ENCODE measurements at regions not wholly inside any gene's neighbourhood (a gene's known extent, or its start where the extent isn't known, plus 50 kb on each side); places are given as distances from the start of the nearest gene placed in this dataset.
A peak's percentile ranks its signal among the peaks of the same experiment; 100 is the strongest.

DNA sequence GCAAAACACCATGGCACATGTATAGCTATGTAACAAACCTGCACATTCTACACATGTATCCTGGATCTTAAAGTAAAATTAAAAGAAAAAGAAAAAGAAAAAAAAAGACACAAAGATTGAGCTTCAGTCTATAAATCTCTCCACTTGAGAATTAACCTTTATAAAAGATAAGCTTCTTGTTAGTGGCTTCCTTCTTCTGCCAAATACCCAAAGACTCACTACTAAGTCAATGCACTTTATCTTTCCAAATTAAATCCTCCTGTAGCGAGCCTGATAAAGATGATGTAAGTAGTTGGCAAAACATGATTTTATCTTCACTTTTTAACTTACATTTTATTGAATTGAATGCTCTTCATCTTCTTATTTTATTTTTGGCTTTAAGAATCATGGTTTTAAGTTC lies 349.9 kb downstream of the TRIB2 start:
- DNase-seq (ENCODE audit: insufficient read length, low spot score) (no peak), FAIRE-seq (no peak)
- TF ChIP-seq, protein P1, sequence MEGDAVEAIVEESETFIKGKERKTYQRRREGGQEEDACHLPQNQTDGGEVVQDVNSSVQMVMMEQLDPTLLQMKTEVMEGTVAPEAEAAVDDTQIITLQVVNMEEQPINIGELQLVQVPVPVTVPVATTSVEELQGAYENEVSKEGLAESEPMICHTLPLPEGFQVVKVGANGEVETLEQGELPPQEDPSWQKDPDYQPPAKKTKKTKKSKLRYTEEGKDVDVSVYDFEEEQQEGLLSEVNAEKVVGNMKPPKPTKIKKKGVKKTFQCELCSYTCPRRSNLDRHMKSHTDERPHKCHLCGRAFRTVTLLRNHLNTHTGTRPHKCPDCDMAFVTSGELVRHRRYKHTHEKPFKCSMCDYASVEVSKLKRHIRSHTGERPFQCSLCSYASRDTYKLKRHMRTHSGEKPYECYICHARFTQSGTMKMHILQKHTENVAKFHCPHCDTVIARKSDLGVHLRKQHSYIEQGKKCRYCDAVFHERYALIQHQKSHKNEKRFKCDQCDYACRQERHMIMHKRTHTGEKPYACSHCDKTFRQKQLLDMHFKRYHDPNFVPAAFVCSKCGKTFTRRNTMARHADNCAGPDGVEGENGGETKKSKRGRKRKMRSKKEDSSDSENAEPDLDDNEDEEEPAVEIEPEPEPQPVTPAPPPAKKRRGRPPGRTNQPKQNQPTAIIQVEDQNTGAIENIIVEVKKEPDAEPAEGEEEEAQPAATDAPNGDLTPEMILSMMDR (IDR thresholded peaks at IDR 0.05; ENCODE audit: insufficient read depth, missing control alignments), result no peak

DNA sequence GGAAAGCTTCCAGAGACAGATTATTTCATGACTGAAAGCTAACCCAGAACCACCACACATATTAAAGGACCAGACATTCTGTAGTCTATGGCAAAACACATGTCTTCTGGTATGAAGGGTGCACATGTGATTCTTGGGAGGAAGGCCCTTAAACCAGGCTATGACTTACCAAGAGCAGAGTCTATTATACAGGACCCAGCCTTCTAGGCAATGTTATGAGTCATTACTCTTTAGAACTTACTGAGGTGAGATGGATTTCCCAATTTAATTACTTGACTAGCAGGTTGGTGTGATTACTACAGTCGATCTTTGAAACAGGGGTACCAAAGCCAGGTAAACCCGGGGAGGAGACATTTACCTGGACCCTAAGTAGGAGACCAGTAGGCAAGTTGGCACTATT lies 350.8 kb downstream of the TRIB2 start:
- TF ChIP-seq, protein P1 (IDR thresholded peaks at IDR 0.05; ENCODE audit: insufficient read depth, missing control alignments), result no peak

DNA sequence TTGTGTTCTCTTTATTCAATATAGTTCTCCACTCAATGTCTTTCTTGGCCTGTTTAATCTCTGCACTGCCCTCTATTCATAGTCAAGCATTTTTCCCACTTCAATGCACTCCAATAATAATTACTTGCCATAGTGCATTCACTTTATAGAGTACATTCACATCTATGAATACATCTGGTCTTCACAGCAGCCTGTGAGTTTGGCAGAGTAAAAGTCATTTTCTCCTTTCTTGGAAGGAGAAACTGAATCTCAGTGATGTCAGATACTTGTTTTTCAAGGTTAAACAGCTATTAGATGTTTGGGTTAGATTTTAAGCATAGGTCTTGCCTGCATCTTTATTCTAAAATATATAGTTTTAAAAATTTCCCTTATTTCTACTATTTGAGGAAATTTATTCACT lies 373.2 kb downstream of the TRIB2 start:
- DNase-seq (ENCODE audit: insufficient read length, low spot score), result no peak
- TF ChIP-seq, protein P1 (IDR thresholded peaks at IDR 0.05; ENCODE audit: insufficient read depth, missing control alignments), result no peak
- no peak for FAIRE-seq

More for the DNA sequence above, 350.8 kb downstream of the TRIB2 start:
- DNase-seq (ENCODE audit: insufficient read length, low spot score) (no peak), FAIRE-seq (no peak)

DNA sequence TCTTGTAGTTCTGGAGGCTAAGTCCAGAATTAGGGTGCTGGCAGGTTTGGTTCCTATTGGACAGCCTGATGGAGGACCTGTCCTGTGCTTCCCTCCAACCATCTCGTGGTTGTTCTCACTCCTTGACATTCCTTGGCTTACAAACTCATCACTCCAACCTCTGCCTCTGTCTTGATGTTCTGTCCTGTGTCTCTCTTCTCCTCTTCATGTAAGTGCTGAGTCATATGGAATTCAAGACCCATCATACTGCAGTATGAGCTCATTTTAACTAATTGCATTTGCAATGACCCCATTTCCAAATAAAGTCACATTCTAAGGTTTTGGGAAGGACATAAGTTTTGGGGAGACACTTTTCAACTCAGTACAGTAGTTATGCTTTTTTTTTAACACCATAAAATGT lies 374.7 kb downstream of the TRIB2 start:
- FAIRE-seq, result no peak
- no peak for DNase-seq (ENCODE audit: insufficient read length, low spot score)
- TF ChIP-seq, protein P1 (IDR thresholded peaks at IDR 0.05; ENCODE audit: insufficient read depth, missing control alignments), result no peak

DNA sequence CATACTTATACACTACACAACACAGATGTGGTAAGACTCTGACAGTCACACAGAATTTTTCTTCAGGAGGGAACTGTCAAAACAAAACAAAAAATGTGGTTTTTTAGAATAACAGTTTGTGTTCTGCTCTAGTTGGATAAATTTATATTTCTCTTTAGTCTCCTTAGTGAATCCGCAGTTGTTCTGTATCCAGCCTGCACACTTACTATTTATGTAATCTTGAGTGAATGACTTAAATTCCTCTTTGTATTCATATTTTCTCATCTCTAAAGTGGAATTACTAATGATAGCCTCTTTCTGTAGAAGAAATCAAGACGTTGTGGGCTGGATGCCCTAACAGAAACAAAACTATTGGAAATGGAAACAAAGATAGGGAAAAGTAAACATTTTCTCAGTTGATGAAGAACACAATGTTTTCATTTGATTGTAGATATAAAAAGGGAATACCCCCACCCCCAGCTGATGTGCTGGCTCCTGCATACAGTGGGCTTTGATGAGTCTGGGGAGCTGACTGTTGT lies 375.2 kb downstream of the TRIB2 start:
- TF ChIP-seq, protein P1 (IDR thresholded peaks at IDR 0.05; ENCODE audit: insufficient read depth, missing control alignments), result no peak
- FAIRE-seq (no peak), DNase-seq (ENCODE audit: insufficient read length, low spot score) (no peak)

DNA sequence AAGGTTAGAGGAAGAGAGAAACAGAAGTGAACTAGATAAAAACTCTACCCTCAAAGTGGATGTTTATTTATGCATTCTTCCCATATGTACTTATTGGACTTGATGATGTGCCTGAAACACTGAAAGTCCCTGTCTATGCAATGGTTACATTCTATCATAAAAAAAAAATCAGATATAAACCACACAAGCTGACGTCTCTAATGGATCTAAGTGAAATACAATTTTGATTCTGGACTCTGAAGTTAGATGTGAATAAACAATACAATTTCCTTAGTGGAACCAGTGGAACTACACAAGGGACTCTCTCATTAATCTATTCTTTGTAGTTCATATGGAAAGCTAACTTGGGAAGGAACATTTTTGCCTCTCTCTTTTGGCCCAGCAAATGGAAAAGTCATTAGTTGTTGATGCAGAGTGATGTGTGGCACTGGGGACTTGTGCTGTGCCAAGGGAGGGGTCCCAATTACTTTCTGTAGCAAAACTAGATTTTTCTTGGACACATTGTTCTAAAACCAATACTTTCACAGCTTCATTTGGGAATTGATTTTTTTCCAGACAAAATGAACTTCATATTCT lies 376.8 kb downstream of the TRIB2 start:
- peak; percentile 16 for FAIRE-seq
- no peak for DNase-seq (ENCODE audit: insufficient read length, low spot score)
- TF ChIP-seq, protein P1 (IDR thresholded peaks at IDR 0.05; ENCODE audit: insufficient read depth, missing control alignments), result no peak

DNA sequence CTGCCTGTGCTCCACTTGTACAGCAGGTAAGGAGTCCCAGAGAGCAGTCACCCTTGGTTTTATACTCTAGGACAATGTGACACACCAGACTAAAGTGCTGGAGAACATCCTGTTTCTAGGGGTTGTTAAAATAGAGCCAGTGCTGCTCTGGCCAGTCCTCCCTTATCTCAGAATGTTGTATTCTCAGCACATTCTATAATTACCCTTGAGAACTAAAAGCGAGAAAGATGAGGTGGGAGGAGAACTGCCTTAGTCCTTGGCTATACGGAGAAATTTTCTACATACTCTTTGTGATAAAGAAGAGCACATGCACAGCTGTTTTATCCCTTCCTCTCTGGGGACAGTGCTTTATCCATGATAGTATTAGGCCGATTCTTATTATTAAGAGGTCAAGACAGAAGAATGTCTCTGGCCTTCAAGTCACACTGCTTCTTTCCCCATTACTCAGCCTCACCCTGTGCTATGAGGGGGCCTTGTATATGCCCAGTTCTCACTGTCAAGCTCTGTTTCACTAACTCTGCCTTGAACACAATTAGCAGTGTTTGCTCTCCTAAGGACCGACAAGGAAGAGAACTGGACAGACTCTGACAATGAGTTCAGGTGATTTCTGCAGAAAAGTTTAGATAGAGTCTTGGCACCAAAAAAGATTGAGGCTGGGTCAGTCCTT lies 385.8 kb downstream of the TRIB2 start:
- TF ChIP-seq, protein P1 (IDR thresholded peaks at IDR 0.05; ENCODE audit: insufficient read depth, missing control alignments), result no peak
- DNase-seq (ENCODE audit: insufficient read length, low spot score) (no peak), FAIRE-seq (no peak)

Data from D721Med (cell line).